ENCODE measurements at regions not wholly inside any gene's neighbourhood (a gene's known extent, or its start where the extent isn't known, plus 50 kb on each side); places are given as distances from the start of the nearest gene placed in this dataset.

DNA sequence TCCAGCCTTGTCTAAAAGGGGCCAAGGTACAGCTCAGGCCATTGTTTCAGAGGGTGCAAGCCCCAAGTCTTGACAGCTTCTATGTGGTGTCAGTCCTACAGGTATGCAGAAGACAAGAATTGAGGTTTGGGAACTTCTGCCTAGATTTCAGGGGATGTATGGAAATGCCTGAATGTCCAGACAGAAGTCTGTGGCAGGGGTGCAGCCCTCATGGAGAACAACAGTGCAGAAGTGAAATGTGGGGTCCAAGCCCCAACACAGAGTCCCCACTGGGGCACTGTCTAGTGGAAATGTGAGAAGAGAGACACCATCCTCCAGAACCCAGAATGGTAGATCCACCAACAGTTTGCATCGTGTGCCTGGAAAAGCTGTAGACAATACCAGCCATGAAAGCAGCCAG is 400.3 kb upstream of the CAMK1G start:
- peaks cover 14% of the 10 kb centered on the region; the same call in 1 of the 2 replicates for H3K9me3 Mint-ChIP-seq
- H3K36me3 Mint-ChIP-seq (ENCODE audit: low read depth): no peaks in the 10 kb centered on the region
- DNase-seq: no peak
- H3K27me3 Mint-ChIP-seq (ENCODE audit: insufficient read depth): no peaks in the 10 kb centered on the region; the same call in 1 of the 2 replicates
- no peak overlapping the region for H3K27ac Mint-ChIP-seq
- TF ChIP-seq, protein P1, sequence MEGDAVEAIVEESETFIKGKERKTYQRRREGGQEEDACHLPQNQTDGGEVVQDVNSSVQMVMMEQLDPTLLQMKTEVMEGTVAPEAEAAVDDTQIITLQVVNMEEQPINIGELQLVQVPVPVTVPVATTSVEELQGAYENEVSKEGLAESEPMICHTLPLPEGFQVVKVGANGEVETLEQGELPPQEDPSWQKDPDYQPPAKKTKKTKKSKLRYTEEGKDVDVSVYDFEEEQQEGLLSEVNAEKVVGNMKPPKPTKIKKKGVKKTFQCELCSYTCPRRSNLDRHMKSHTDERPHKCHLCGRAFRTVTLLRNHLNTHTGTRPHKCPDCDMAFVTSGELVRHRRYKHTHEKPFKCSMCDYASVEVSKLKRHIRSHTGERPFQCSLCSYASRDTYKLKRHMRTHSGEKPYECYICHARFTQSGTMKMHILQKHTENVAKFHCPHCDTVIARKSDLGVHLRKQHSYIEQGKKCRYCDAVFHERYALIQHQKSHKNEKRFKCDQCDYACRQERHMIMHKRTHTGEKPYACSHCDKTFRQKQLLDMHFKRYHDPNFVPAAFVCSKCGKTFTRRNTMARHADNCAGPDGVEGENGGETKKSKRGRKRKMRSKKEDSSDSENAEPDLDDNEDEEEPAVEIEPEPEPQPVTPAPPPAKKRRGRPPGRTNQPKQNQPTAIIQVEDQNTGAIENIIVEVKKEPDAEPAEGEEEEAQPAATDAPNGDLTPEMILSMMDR (IDR thresholded peaks at IDR 0.05): no peak
- H3K4me3 Mint-ChIP-seq: no peak overlapping the region
- no peaks in the 10 kb centered on the region for H3K4me1 Mint-ChIP-seq (ENCODE audit: low read depth)

DNA sequence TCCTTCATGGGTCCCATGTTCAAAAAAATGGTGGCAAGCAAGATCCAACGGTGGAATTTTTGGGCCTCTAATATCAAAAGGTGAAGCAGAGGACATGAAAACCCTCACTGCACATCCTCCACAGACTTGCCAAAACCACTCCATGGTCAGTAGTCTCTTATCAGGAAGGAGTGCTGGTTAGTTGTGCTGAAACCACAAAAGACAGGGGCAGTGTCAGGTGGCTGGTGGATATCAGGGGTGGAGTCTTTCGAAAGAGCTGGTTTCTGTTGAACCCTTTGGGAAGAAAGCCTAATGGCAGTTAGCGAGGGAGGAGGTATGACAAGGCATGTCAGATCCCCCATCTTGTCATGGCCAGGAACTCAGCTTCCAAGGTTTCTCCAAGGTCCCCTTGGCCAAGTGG is 395.9 kb upstream of the CAMK1G start:
- Mint-ChIP-seq H3K9me3 (peaks cover 3% of the 10 kb centered on the region; the same call in 1 of the 2 replicates), H3K36me3 (ENCODE audit: low read depth) (no peaks in the 10 kb centered on the region), H3K4me1 (ENCODE audit: low read depth) (no peaks in the 10 kb centered on the region), H3K4me3 (no peak overlapping the region), H3K27me3 (ENCODE audit: insufficient read depth) (peaks cover 6% of the 10 kb centered on the region), H3K27ac (no peak overlapping the region)
- TF ChIP-seq, protein P1 (IDR thresholded peaks at IDR 0.05): no peak
- DNase-seq: no peak

DNA sequence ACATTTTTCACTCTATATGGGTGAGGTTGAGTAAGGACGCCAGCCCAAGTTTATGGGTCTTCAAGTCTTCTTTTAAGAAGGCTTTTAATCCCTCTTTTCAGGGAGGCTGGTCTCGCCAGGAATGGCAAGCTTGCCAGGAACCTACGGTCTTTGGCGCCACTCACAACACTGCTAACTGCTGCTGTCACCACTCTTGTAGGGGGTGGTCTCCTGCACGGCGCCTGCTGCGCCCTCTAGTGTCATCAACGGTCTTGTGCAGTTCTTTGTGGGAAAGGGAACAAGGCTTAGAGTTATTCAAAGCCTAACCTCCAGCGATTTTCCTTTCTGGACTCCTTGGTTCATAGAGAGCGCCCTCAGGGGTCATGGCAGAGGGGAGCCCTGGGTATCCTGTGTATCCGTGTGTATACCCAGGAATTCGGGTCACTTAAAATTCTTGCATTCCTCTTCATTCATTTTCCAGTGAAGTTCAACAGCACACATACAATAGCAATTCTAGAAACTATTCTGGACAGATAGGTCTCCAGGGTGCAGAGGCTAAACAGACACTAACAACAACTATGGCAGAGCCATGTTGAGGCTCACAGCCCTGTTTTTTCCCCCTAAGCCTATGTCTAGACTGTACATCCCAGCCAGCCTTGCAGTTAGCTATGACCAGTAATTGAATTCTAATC is 392.8 kb upstream of the CAMK1G start:
- H3K9me3 Mint-ChIP-seq: peaks cover 9% of the 10 kb centered on the region
- peak; percentile 11 for DNase-seq
- no peak overlapping the region for H3K4me3 Mint-ChIP-seq
- peaks cover 6% of the 10 kb centered on the region; the same call in 1 of the 2 replicates for H3K27me3 Mint-ChIP-seq (ENCODE audit: insufficient read depth)
- H3K36me3 Mint-ChIP-seq (ENCODE audit: low read depth): no peaks in the 10 kb centered on the region; the same call in 1 of the 2 replicates
- no peaks in the 10 kb centered on the region for H3K4me1 Mint-ChIP-seq (ENCODE audit: low read depth)
- no peak overlapping the region for H3K27ac Mint-ChIP-seq
- TF ChIP-seq, protein P1 (IDR thresholded peaks at IDR 0.05): peak; percentile 85

DNA sequence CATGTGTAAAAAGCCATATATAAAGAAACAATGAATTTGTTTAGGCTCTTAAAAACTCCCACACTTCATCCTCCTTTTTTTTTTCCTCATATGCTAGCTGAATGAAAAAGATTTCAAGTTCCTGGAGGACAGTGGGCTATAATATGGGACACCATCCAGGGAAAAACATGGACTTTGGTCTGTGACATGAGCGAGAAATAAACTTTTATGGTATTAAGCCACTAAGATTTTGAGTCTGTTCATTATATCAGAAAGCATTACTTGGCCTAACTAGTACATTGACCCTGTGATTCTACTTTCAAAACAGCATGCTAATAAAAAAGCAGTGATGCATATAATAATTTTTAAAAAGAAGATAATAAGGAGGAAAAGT is 392.3 kb upstream of the CAMK1G start:
- Mint-ChIP-seq H3K27me3 (ENCODE audit: insufficient read depth) (peaks cover 6% of the 10 kb centered on the region; the same call in 1 of the 2 replicates), H3K27ac (no peak overlapping the region), H3K36me3 (ENCODE audit: low read depth) (peaks cover 4% of the 10 kb centered on the region), H3K4me1 (ENCODE audit: low read depth) (no peaks in the 10 kb centered on the region), H3K4me3 (no peak overlapping the region), H3K9me3 (peaks cover 14% of the 10 kb centered on the region)
- TF ChIP-seq, protein P1 (IDR thresholded peaks at IDR 0.05): no peak
- DNase-seq: no peak

DNA sequence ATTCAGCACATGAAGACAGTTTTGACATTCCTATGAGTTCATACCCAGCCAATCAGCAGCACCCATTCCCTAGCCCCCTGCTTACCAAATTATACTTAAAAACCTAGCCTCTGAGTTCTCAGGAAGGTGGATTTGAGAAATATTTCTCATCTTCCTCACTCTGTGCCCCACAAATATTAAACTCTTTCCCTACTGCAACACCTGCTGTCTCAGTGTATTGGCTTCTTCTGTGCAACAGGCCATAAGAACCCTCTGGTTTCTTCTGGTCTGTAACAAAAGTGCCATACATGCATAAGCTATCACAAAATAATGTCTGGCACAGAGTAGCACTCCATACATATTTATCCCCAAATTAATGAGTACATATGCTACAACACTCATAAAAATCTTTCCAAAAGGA is 387.4 kb upstream of the CAMK1G start:
- no peaks in the 10 kb centered on the region for H3K4me1 Mint-ChIP-seq (ENCODE audit: low read depth)
- H3K27me3 Mint-ChIP-seq (ENCODE audit: insufficient read depth): no peaks in the 10 kb centered on the region; the same call in 1 of the 2 replicates
- peaks cover 9% of the 10 kb centered on the region for H3K36me3 Mint-ChIP-seq (ENCODE audit: low read depth)
- H3K9me3 Mint-ChIP-seq: peaks cover 24% of the 10 kb centered on the region
- TF ChIP-seq, protein P1 (IDR thresholded peaks at IDR 0.05): no peak
- no peak overlapping the region for H3K27ac Mint-ChIP-seq
- H3K4me3 Mint-ChIP-seq: no peak overlapping the region
- no peak for DNase-seq

All from HFFc6 (cell line).